Lung microvascular endothelial cell (primary cell): ENCODE measurements at regions not wholly inside any gene's neighbourhood (a gene's known extent, or its start where the extent isn't known, plus 50 kb on each side); places are given as distances from the start of the nearest gene placed in this dataset.
A peak's percentile ranks its signal among the peaks of the same experiment; 100 is the strongest.
"Not testable (repeated sequence)": the region's sequence is repeated elsewhere in the genome, so short reads cannot be mapped to it uniquely, and the experiment has no call there.

Source experiments
- DNase-seq, 2 donors: peaks; one replicate each; pipeline versions ENCODE4 v3.0.0 to v3.0.0-alpha.2; 2010; ENCODE audit warnings: low read depth in 2 of 2

DNA sequence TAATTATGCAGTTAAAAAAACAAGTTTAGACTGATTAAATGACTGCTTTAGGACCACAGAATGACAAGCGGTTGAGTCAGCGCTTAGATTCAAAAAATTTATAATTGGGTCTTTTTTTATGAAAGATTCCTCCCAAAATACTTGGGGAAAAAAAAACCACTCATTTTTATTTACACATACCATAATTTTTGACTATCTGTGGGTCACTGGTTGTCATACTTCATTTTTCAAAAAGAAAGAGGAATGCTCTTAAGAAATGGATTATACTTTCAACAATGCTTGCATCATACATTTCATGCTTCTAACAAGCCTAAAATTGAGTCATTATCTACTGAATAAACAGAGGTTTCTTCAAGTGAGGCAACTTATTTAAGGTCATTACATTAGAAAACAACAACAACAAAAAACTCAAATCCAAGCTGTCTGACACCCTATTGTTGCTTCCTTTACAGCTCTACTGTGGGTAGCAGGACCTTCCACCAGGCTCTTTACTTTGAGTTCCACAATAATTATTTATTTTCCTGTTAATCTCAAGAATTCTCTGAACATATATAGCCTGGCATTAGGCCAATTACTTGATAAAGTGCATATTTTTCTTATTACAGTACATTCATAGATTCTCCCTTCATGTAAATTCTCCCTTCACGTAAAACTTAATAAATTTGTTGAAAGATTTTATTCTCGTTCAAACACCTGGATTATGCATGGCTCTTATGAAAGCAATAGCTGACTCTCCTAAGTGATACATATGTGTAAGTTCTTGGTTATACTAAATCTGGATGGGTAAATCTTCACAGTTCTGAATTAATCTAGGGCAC is 445.5 kb downstream of the PCDH10 start:
- DNase-seq = no peak

- DNase-seq = no peak
These were observed 444.7 kb downstream of the PCDH10 start for GRCh38 chr4:133593764-133594163.

DNA sequence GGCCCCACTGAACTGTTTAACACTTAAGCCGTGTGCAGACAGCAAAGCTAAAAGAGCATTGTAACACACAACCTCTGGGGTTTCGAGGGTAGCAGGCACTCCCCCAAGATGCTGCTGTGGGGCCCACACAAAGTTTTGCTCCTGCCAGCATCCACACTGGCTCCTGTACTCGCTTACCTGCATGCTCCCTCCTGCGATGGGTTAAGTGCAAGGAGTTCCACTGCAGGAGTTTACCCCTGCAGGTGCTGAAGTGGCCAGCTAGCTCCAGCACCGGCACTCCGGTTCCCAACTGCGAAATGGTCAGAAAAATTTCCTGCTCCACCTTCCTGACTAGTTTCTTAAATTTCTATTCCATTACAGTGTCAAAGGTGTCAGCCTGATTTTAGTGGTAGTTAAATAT is 443.5 kb downstream of the PCDH10 start:
- DNase-seq = no peak

GRCh38 chr4:133592106-133592505 is 443.0 kb downstream of the PCDH10 start:
- no peak for DNase-seq

DNA sequence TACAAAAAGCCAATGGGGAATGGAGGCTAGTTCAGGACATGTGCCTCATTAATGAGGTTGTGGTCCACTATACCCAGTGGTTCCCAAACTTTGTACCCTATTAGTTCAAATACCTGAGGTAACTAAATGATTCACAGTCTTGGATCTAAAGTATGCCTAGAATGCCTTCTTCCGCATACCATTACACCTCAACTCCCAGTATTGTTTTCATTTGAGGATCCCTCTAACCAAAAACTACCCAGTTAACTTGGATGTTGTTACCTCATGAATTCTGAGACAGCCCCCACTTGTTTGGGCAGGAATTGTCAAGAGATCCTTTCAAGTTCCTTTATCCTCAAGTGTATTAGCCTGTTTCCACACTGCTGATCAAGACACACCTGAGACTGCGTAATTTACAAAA is 439.2 kb downstream of the PCDH10 start:
- no peak for DNase-seq

- no peak for DNase-seq
These were observed 436.2 kb downstream of the PCDH10 start for GRCh38 chr4:133585323-133585722.

- DNase-seq = no peak
These were observed 435.6 kb downstream of the PCDH10 start for GRCh38 chr4:133584714-133585113.

DNA sequence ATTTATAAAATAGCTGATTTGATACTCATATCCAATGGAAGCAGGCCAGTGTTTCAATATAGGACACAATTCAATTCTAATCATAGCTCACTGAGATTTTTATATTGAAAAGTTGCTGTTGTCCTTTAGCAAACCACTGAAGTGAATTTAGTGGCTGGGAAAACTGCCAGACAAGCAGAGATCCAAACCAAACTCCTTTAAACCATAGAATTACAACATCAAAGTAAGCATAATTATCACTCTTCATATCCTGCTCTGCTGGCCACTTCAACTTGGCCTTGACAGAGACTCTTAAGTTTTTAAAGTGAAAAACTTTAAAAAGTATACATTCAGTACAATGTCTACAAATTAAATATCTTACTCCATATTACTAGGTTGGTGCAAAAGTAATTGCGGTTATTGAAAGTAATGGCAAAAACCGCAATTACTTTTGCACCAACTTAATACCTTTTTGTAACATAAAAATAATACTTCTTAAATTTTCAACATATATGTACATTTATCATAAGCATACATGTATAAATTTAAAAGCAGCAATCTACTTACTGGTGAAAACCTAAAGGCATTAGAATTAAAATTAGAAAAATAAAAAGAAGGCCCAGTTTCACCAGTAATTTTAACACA is 433.0 kb downstream of the PCDH10 start:
- no peak for DNase-seq

DNA sequence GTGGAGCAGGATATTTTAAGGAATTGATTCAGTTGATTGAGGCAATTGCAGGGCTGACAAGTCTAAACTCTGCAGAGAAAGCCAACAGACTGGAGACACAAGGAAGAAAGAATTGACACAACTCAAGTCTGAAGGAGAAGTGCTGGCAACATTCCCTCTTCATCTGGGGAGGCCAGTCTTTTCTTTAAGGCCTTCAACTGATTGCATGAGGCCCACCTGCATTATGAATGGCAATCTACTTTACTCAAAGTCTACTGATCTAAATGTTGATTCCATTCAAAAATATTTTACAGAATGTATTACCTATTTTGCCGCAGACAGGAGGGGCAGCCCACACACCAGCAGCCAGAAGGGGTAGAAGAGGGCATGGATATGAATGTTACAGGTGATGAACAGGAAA is 425.2 kb downstream of the PCDH10 start:
- no peak for DNase-seq

GRCh38 chr4:133565379-133565778 is 416.3 kb downstream of the PCDH10 start:
- peak in 1 of 2 donors; percentile 1 for DNase-seq

- no peak for DNase-seq
These were observed 410.9 kb downstream of the PCDH10 start for GRCh38 chr4:133559987-133560386.

DNA sequence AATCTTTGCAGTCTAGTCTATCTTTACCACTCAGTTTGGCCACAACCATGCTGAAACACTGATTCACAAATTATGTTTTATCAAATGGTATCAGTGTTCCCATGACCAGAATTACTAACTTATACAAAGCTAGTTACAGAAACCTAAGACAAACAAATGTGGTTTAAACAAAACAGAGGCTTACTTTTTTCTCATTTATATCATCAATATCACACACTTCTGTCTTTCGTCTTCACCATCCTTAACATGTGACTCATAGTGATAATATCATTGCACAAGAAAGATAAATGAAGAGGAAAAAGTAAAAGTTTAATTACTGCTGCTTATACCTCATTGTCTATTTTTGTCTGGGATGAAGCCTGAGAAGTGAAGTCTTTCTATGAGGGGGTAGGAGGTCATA is 406.6 kb downstream of the PCDH10 start:
- DNase-seq = no peak

DNA sequence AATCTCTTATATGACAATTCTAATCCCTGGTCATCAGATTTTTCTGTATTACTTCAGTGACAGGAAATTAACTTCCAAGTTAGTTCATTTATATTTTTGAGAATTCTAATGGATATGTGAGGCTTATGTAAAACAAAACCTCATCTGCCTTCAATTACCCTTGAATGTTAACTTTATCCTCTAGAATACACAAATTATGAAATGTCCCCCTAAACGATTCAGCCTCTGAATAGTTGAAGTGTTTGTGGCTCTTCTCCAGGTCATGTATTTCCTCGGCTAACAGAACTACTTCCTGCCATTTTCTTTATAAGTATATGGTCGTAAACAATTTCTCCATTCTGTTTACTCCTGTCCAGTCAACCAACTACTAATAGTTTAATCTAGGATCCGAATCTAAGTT is 401.3 kb downstream of the PCDH10 start:
- DNase-seq = no peak

DNA sequence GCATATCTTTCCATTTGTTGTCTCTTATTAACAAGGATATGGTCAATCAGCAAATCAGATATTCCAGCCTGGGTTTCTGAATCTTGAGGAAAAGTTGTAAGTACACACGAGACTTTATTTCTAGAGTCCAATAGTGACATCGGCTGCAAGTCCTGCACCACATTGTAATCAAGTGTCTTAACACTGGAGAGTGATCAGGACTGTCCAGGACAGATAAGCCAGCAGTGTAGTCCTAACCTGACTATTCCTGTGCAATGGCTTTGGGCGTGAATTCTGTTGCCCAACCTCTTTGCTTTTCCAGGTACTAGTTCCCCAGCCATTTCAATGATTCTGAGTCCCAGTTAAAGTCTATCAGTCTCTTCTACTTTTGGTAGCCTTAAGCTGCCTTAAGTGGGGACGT is 395.0 kb downstream of the PCDH10 start:
- DNase-seq = no peak

- no peak for DNase-seq
These were observed 388.7 kb downstream of the PCDH10 start for GRCh38 chr4:133537780-133538281.

- DNase-seq = not testable (repeated sequence)
These were observed 385.1 kb downstream of the PCDH10 start for GRCh38 chr4:133534224-133534623.

DNA sequence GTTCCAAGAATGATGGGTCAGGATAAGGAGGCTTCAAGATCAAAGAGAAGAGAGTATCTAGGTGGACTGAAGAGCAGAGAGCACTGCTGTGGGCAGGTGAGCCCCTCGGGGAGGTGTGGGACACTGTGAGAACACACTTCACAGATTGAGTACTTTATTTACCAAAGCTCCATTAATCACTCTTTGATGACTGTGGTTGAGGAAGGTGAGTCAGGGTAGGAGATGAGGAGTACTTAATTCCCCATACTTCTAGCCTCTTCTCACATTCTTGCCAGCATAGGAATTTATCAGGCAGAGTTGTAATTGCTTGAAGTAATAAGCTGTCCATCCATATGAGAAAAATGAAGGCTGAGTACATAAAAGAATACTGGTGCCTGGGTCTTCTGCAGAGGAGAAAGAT is 375.3 kb downstream of the PCDH10 start:
- DNase-seq = no peak

- no peak for DNase-seq
These were observed 364.8 kb downstream of the PCDH10 start for GRCh38 chr4:133513901-133514300.

DNA sequence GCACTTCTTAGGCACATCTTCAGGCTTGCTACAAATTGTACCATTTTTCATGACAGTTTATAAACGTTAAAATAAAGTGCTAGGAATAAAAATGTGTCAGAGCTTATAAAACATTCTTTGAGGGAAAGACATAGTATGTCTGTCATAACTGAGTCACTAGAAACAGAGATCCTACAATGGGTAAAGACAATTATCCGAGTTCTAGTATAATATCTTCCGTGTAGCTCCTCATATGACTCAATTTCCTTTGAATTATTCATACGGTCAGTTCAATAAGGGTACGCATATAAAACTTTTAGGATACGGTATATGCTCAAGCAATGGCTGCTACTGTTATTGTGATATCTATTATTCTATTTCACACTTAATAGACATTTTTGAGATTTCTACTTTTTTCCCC is 349.1 kb downstream of the PCDH10 start:
- DNase-seq = no peak

DNA sequence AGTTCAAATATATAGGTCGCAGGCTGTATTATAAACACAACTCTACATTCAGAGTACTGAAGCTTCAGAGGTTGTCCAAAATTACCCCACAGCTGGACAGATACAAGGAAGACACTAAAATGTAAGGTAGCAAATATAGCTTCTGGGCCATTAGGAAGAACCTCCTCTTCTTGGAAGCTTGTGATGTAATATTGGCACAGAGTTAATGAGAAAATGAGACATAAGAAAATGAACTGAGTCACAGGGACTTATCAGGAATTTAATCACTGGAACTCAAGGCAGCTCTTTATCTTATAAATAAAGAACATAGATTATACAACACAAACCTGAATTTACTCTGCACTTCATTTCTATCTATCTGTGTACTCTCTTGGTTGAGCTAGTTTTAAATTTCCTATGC is 344.7 kb downstream of the PCDH10 start:
- no peak for DNase-seq

DNA sequence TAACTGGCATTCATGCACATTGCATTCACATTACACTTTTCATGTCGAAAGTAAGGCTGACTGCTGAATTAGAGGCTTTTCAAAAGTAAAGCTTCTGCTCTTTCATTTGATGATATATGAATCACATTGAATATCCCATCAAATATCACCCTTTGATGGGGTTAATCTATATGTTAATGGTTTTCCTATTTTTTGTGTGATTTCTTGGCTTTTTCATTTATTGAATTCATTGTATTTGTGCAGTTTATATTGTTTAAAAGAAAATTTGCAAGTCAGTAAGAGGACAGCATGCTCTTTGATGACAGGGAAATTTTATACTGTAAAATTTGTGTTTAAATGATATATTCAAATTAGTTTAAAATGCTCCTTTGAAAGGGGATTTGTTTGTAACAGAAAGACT is 344.1 kb downstream of the PCDH10 start:
- no peak for DNase-seq

GRCh38 chr4:133484287-133484686 is 335.2 kb downstream of the PCDH10 start:
- no peak for DNase-seq

- no peak for DNase-seq
These were observed 334.6 kb downstream of the PCDH10 start for GRCh38 chr4:133483600-133484246.
